GM12865 (cell line): ENCODE measurements at regions not wholly inside any gene's neighbourhood (a gene's known extent, or its start where the extent isn't known, plus 50 kb on each side); places are given as distances from the start of the nearest gene placed in this dataset.

Experiments
- DNase-seq: peaks from one replicate; pipeline ENCODE4 v3.0.0; 2010; ENCODE audit warnings: low read depth
- H3K4me3 ChIP-seq: 2 replicates; pipeline ENCODE4 v1.5.1; 2011; ENCODE audit warnings: mild to moderate bottlenecking, low read depth, low read length, control low read depth
- TF ChIP-seq, protein P1 (sequence below): IDR thresholded peaks from 2 replicates; pipeline ENCODE4 v1.5.1; 2011; ENCODE audit warnings: low read length, control low read depth, low read depth, inconsistent platforms; ENCODE audit not compliant: insufficient read depth; ENCODE audit errors: missing control alignments

GRCh38 chr2:128818704-128819491, 500.2 kb upstream of the HS6ST1 start:
- H3K4me3 ChIP-seq, result no peak overlapping the region
- TF ChIP-seq, protein P1, sequence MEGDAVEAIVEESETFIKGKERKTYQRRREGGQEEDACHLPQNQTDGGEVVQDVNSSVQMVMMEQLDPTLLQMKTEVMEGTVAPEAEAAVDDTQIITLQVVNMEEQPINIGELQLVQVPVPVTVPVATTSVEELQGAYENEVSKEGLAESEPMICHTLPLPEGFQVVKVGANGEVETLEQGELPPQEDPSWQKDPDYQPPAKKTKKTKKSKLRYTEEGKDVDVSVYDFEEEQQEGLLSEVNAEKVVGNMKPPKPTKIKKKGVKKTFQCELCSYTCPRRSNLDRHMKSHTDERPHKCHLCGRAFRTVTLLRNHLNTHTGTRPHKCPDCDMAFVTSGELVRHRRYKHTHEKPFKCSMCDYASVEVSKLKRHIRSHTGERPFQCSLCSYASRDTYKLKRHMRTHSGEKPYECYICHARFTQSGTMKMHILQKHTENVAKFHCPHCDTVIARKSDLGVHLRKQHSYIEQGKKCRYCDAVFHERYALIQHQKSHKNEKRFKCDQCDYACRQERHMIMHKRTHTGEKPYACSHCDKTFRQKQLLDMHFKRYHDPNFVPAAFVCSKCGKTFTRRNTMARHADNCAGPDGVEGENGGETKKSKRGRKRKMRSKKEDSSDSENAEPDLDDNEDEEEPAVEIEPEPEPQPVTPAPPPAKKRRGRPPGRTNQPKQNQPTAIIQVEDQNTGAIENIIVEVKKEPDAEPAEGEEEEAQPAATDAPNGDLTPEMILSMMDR, result no peak
- DNase-seq, result no peak

GRCh38 chr2:128820452-128820851, 501.8 kb upstream of the HS6ST1 start:
- TF ChIP-seq, protein P1, result no peak
- H3K4me3 ChIP-seq, result no peak overlapping the region
- no peak for DNase-seq

- no peak overlapping the region for H3K4me3 ChIP-seq
- TF ChIP-seq, protein P1, result no peak
- DNase-seq, result no peak
Measured at GRCh38 chr2:128821010-128821409, 502.3 kb upstream of the HS6ST1 start.

DNA sequence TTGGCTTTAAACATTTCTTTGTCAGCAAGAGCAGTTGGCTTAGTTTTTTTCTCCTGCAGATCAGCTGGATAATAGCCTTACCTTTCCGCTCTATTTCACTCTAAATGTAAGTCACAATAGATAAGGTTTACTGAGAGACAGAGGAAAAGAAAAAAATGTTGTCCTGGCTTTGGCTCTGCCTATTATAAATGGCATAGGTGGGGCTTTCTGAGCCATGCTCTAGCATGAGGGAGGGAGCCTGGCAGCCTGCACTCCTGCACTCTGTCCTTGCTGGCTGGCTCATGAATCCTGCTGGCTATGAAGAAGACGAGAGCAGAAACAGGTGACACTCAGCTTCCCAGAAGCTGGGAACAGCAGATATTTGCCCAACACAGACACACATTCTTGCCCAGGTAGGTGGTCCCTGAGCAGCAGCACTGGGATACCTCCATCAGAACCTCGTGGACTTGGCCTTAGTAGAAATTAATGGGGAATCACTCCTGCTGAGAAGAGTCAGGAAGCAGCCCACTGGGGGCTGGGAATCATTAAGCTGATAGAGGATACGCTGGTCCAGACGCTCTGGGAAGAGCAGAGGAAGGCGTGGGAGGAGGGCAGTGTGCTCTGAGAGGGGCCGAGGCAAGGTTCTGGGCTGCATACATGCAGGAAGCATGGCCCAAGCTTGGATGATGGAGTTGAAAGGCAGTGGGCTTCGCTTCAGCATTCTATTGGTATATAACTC, 514.4 kb upstream of the HS6ST1 start:
- TF ChIP-seq, protein P1, result no peak
- DNase-seq, result no peak
- no peak overlapping the region for H3K4me3 ChIP-seq

- TF ChIP-seq, protein P1, result no peak
- no peak overlapping the region for H3K4me3 ChIP-seq
- DNase-seq, result no peak
Measured at GRCh38 chr2:128833664-128834027, 515.0 kb upstream of the HS6ST1 start.

DNA sequence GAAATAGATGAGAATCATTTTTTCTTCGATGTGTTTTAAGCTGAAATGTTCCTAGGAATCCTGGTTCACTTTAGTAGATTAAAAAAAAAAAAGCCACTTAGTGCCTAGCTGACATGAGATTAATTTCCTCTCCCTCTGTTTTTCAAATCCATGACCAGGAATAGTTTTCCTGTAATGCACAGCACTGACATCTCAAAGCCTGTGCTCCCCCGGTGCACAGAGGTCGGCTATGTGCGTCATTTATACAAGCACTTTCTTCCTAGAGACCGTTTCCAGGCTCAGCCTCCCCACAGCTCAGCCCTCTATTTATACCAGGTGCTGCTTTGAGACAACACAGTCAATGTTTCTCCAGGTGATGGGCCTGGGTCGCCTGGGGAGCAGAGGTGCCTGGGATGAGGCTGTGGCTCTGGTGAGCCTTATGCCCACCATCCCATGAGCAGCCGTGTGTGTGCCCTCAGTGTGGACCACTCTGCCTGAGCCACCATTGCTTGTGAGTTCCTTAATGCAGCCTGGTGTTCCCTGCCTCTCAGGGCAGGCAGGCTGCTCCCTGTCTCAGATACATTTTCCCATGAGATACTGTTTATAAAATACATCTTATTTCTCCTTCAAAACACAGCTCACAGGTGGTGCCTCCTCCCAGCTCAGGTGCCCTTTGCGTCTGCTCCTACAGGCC, 515.7 kb upstream of the HS6ST1 start:
- TF ChIP-seq, protein P1, result no peak
- no peak overlapping the region for H3K4me3 ChIP-seq
- no peak for DNase-seq
